Trophoblast cell (in vitro differentiated cells and primary cell): ENCODE measurements at regions not wholly inside any gene's neighbourhood (a gene's known extent, or its start where the extent isn't known, plus 50 kb on each side); places are given as distances from the start of the nearest gene placed in this dataset.

ENCODE experiments used
- DNase-seq, 2 donors: peaks; one replicate each; pipeline ENCODE4 v3.0.0-alpha.2; 2016
- H2AFZ ChIP-seq: 2 replicates; pipeline ENCODE4 v1.6.1; 2013; ENCODE audit warnings: low read length, moderate library complexity, mild to moderate bottlenecking; ENCODE audit not compliant: insufficient read depth, poor library complexity
- H2AK5ac ChIP-seq: 2 replicates; pipeline ENCODE4 v1.6.1; 2013; ENCODE audit warnings: mild to moderate bottlenecking, low read length
- H2BK120ac ChIP-seq: 2 replicates; pipeline ENCODE4 v1.6.1; 2013; ENCODE audit warnings: low read length, mild to moderate bottlenecking, moderate library complexity; ENCODE audit not compliant: insufficient read depth, poor library complexity
- H2BK12ac ChIP-seq: 2 replicates; pipeline ENCODE4 v1.6.1; 2013; ENCODE audit warnings: mild to moderate bottlenecking, low read length, moderate library complexity
- H2BK5ac ChIP-seq: 2 replicates; pipeline ENCODE4 v1.6.1; 2013; ENCODE audit warnings: low read length, low read depth, moderate library complexity, mild to moderate bottlenecking; ENCODE audit not compliant: poor library complexity
- H3K14ac ChIP-seq: 2 replicates; pipeline ENCODE4 v1.6.1; 2013; ENCODE audit warnings: mild to moderate bottlenecking, low read length
- H3K18ac ChIP-seq: 2 replicates; pipeline ENCODE4 v1.6.1; 2013; ENCODE audit warnings: mild to moderate bottlenecking, low read length
- H3K23ac ChIP-seq: 2 replicates; pipeline ENCODE4 v1.6.1; 2013; ENCODE audit warnings: low read length
- H3K27ac ChIP-seq: 2 replicates; pipeline ENCODE4 v1.5.1; 2013; ENCODE audit warnings: low read depth, mild to moderate bottlenecking, inconsistent platforms, low read length, moderate library complexity
- H3K27me3 ChIP-seq: 2 replicates; pipeline ENCODE4 v1.6.1; 2013; ENCODE audit warnings: inconsistent platforms, mild to moderate bottlenecking, low read length, moderate library complexity; ENCODE audit not compliant: insufficient read depth
- H3K36me3 ChIP-seq, 2 experiments: 1 replicate in 1 of 2; 2 replicates in 1 of 2; pipeline ENCODE4 v1.6.1; 2013; ENCODE audit warnings: low read length in 2 of 2, mild to moderate bottlenecking in 2 of 2, moderate library complexity in 1 of 2; ENCODE audit not compliant: insufficient read depth in 2 of 2, control insufficient read depth in 1 of 2
- H3K4ac ChIP-seq: 2 replicates; pipeline ENCODE4 v1.6.1; 2013; ENCODE audit warnings: low read depth, mild to moderate bottlenecking, low read length, moderate library complexity
- H3K4me1 ChIP-seq, 2 experiments: 1 replicate in 1 of 2; 2 replicates in 1 of 2; pipeline ENCODE4 v1.6.1; 2013; ENCODE audit warnings: low read length in 2 of 2, mild to moderate bottlenecking in 2 of 2, moderate library complexity in 1 of 2; ENCODE audit not compliant: insufficient read depth in 2 of 2, control insufficient read depth in 1 of 2
- H3K4me2 ChIP-seq: 2 replicates; pipeline ENCODE4 v1.6.1; 2013; ENCODE audit warnings: inconsistent platforms, mild to moderate bottlenecking, low read length, moderate library complexity
- H3K4me3 ChIP-seq: 2 replicates; pipeline ENCODE4 v1.5.1; 2013; ENCODE audit warnings: mild to moderate bottlenecking, low read depth, low read length, inconsistent platforms
- H3K79me1 ChIP-seq: one replicate; pipeline ENCODE4 v1.6.1; 2013; ENCODE audit warnings: low read length
- H3K79me2 ChIP-seq: 2 replicates; pipeline ENCODE4 v1.6.1; 2013; ENCODE audit warnings: low read length, mild to moderate bottlenecking; ENCODE audit not compliant: control insufficient read depth, insufficient read depth, poor library complexity
- H3K9ac ChIP-seq: 2 replicates; pipeline ENCODE4 v1.6.1; 2013; ENCODE audit warnings: mild to moderate bottlenecking, low read length
- H3K9me3 ChIP-seq: 2 replicates; pipeline ENCODE4 v1.6.1; 2013; ENCODE audit warnings: low read depth, mild to moderate bottlenecking, control low read depth, inconsistent platforms, low read length; ENCODE audit not compliant: insufficient read depth
- H4K12ac ChIP-seq: 2 replicates; pipeline ENCODE4 v1.6.1; 2013; ENCODE audit warnings: low read depth, mild to moderate bottlenecking, low read length, moderate library complexity
- H4K8ac ChIP-seq: 2 replicates; pipeline ENCODE4 v1.6.1; 2013; ENCODE audit warnings: low read depth, mild to moderate bottlenecking, low read length, moderate library complexity
- H4K91ac ChIP-seq: one replicate; pipeline ENCODE4 v1.6.1; 2013; ENCODE audit warnings: low read depth, mild to moderate bottlenecking, low read length, moderate library complexity
- WGBS: extraction: QIAGEN DNeasy Blood & Tissue Kit; methylation state at CpG from one replicate; pipeline ENCODE4 v1.1.7; 2013; ENCODE audit warnings: missing lambda C conversion rate; ENCODE audit not compliant: insufficient read length, insufficient coverage; ENCODE audit errors: extremely low coverage; 5-methylcytosine and 5-hydroxymethylcytosine counted together

DNA sequence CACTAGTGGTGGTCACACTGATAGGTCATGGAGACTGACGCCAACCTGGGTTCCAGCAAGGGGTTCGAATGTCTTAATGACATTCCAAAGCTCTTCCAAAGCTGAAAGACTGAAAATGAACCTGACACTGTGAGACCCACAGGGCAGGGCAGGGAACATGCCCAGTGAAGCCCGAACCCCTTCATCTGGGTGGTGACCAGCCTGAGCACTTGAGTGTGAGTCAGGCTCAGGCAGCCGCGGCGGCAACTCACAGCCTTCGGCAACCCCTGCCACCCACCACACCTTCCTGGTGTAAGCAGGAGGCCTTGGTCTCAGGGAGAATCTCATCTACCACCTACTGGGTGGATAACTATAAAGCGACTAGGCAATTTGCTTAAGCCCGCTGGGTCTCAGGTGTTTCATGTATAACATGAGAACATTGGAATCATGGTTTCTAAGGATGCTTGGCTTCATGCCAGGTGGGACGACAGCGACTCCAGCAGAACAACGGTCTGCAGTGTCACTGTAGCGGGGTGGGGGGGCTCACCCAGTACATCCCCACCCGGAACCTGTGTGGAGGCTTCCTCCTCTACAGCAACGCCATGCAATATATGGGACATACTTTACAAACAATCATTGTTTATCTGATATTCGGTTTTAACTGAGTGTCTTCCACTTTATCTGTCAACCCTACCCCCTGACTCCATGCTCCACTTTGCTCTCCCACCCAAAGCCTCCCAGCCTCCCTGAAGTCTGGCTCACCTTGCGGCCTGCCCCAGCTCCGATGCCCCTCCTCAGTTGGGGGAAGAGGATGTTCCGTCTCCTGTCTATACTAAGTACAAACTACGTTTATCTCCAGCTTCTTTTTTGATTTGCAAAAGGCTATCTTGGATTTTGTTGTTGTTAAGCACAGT lies 125.0 kb upstream of the MEF2A start:
- peak overlapping the region; percentile 64 for H2AK5ac ChIP-seq
- no peak overlapping the region for H3K14ac ChIP-seq
- H3K18ac ChIP-seq, result no peak overlapping the region
- H2AFZ ChIP-seq, result no peak overlapping the region
- H3K4me1 ChIP-seq, result peaks cover 11 to 21% of the 10 kb centered on the region in 2 experiments
- no peak overlapping the region for H3K9ac ChIP-seq
- H3K4ac ChIP-seq, result no peak overlapping the region
- H2BK5ac ChIP-seq, result no peak overlapping the region
- WGBS, result no CpG with 5 or more reads among the region's 20 CpGs
- H3K36me3 ChIP-seq, result no peaks in the 10 kb centered on the region
- no peak overlapping the region for H3K27ac ChIP-seq
- H2BK12ac ChIP-seq, result peak overlapping the region; percentile 68
- no peak overlapping the region for H3K4me2 ChIP-seq
- no peak for DNase-seq
- H4K12ac ChIP-seq, result no peak overlapping the region
- H3K23ac ChIP-seq, result no peak overlapping the region
- peaks cover 7% of the 10 kb centered on the region for H3K79me1 ChIP-seq
- H2BK120ac ChIP-seq, result no peak overlapping the region
- no peak overlapping the region for H4K8ac ChIP-seq
- no peaks in the 10 kb centered on the region for H3K79me2 ChIP-seq
- H4K91ac ChIP-seq, result peak overlapping the region; percentile 48
- no peaks in the 10 kb centered on the region for H3K27me3 ChIP-seq
- H3K4me3 ChIP-seq, result no peak overlapping the region
- no peaks in the 10 kb centered on the region for H3K9me3 ChIP-seq

DNA sequence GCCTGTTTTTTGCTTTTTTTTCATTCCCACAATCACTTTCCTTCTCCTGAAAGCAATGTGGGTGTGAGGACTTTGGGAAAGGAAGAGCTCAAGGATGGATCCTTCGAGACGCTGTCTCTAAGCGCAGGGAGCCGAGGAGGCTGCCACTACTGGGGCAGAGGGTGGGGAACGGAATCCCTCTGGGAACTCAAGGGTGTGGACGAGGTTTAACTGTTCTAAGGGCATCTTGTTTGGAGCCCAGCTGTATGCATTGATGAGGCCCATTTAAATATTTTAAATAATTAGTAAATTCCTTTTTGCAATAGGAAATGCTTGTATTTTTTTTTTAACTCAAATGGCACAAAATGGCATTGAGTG lies 124.4 kb upstream of the MEF2A start:
- Histone ChIP-seq H4K12ac (no peak overlapping the region), H3K4me1 (peaks cover 11 to 21% of the 10 kb centered on the region in 2 experiments), H3K4me2 (no peak overlapping the region), H3K27ac (no peak overlapping the region), H3K4me3 (no peak overlapping the region), H2BK120ac (no peak overlapping the region), H3K79me2 (no peaks in the 10 kb centered on the region), H3K4ac (no peak overlapping the region), H3K14ac (no peak overlapping the region), H2AK5ac (no peak overlapping the region), H2BK12ac (no peak overlapping the region), H4K8ac (no peak overlapping the region), H3K9ac (no peak overlapping the region), H3K36me3 (no peaks in the 10 kb centered on the region), H3K18ac (no peak overlapping the region), H3K79me1 (peaks cover 7% of the 10 kb centered on the region), H4K91ac (no peak overlapping the region), H2AFZ (no peak overlapping the region), H3K23ac (no peak overlapping the region), H2BK5ac (no peak overlapping the region), H3K27me3 (no peaks in the 10 kb centered on the region), H3K9me3 (no peaks in the 10 kb centered on the region)
- WGBS, result no CpG with 5 or more reads among the region's 6 CpGs
- DNase-seq, result no peak

DNA sequence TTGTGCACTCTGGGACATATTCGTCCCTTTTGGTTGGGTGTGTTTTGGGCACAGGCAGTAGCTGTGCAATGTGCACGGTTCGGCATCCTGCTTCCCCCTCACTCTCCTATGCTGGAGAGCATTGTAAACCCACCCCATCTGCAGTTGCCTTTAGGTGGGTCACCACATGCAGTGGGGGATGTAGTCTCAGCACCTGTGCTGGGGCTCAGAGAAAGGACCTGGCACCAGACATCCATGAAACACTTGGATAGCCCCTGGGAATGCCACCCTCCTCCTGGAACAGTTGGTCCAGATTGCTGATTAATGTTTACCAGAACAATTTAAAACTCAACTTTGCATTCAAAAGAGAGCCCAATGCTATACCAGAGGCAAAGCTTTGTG lies 123.9 kb upstream of the MEF2A start:
- Histone ChIP-seq H2AK5ac (no peak overlapping the region), H4K8ac (no peak overlapping the region), H2BK12ac (peak overlapping the region; percentile 27), H3K23ac (no peak overlapping the region), H4K91ac (no peak overlapping the region), H3K36me3 (no peaks in the 10 kb centered on the region), H3K9ac (no peak overlapping the region), H2BK120ac (no peak overlapping the region), H3K27ac (no peak overlapping the region), H3K14ac (no peak overlapping the region), H3K9me3 (no peaks in the 10 kb centered on the region), H3K79me2 (no peaks in the 10 kb centered on the region), H3K27me3 (no peaks in the 10 kb centered on the region), H2AFZ (no peak overlapping the region), H4K12ac (no peak overlapping the region), H2BK5ac (no peak overlapping the region), H3K4me1 (peaks cover 11 to 21% of the 10 kb centered on the region in 2 experiments), H3K4ac (no peak overlapping the region), H3K4me2 (no peak overlapping the region), H3K18ac (no peak overlapping the region), H3K4me3 (no peak overlapping the region), H3K79me1 (peaks cover 7% of the 10 kb centered on the region)
- no CpG with 5 or more reads among the region's 3 CpGs for WGBS
- no peak for DNase-seq

DNA sequence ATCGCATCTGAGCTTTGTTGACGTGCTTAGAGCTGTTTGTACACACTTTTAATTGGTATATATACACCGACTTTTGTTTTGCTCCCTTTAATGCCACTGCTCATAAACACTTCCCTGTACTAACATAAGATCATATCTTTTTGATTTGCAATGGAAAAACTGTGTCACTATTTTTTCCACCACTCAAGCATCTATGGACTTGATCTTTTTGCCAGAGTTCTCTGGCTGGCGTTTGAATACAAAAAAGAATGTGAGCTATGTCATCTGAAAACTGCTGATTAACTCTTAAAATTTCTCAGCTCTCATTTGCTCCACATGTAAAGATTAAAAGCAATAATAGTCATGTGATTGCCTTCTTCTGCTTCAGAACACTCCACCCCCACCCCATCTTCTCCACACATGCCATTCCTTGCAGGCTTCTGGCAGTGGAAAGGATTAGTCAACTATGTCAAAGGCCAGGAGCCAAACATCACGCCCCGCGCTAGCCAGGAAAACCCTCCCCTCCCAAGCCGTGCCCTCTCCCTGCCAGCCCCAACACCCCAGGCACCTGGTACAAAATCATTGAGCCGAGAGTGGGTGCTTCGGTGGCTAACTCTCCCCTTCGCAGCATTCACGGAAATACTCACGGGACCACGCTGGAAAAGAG lies 123.4 kb upstream of the MEF2A start:
- H3K14ac ChIP-seq, result no peak overlapping the region
- no peak overlapping the region for H4K8ac ChIP-seq
- H3K27me3 ChIP-seq, result no peaks in the 10 kb centered on the region
- no peak overlapping the region for H3K4me3 ChIP-seq
- H2BK12ac ChIP-seq, result no peak overlapping the region
- no peaks in the 10 kb centered on the region for H3K79me2 ChIP-seq
- no peaks in the 10 kb centered on the region for H3K9me3 ChIP-seq
- no peak overlapping the region for H3K4ac ChIP-seq
- no peak overlapping the region for H3K18ac ChIP-seq
- peak; percentile 36 to 61 for DNase-seq
- H3K79me1 ChIP-seq, result peaks cover 7% of the 10 kb centered on the region
- H2AK5ac ChIP-seq, result no peak overlapping the region
- H3K23ac ChIP-seq, result no peak overlapping the region
- no peak overlapping the region for H2BK120ac ChIP-seq
- no peak overlapping the region for H4K12ac ChIP-seq
- no peaks in the 10 kb centered on the region for H3K36me3 ChIP-seq
- peaks cover 11 to 21% of the 10 kb centered on the region in 2 experiments for H3K4me1 ChIP-seq
- no peak overlapping the region for H2BK5ac ChIP-seq
- H3K9ac ChIP-seq, result no peak overlapping the region
- H3K4me2 ChIP-seq, result no peak overlapping the region
- no peak overlapping the region for H2AFZ ChIP-seq
- H4K91ac ChIP-seq, result no peak overlapping the region
- no CpG with 5 or more reads among the region's 14 CpGs for WGBS
- no peak overlapping the region for H3K27ac ChIP-seq
